Activated CD4-positive, alpha-beta T cell treated with anti-CD3 and anti-CD28 coated beads, Interleukin-2, amount 10 ng/mL, durations not matched to agents 7 days and 5 days (primary cell): ENCODE measurements at regions not wholly inside any gene's neighbourhood (a gene's known extent, or its start where the extent isn't known, plus 50 kb on each side); places are given as distances from the start of the nearest gene placed in this dataset.

Experiments
- CTCF ChIA-PET: fragments of 350-600 bp; sonication (Branson Sonifier 250); formaldehyde crosslinking; loops from one replicate; lab custom pipeline; 2021; ENCODE audit warnings: antibody characterized with exemption; lab: Charles Lee
- POLR2A ChIA-PET: fragments of 350-600 bp; sonication (Branson Sonifier 250); formaldehyde crosslinking; loops from one replicate; lab custom pipeline; 2021; ENCODE audit warnings: antibody characterized with exemption; lab: Charles Lee
- DNase-seq: peaks from one replicate; pipeline ENCODE4 v3.0.0-alpha.2; 2020
- H3K27ac Mint-ChIP-seq: one replicate; pipeline ENCODE4 v1.8.0; 2021; ENCODE audit warnings: mild to moderate bottlenecking, moderate library complexity, mixed read lengths
- H3K27me3 Mint-ChIP-seq: one replicate; pipeline ENCODE4 v1.8.0; 2021; ENCODE audit warnings: mixed read lengths
- H3K36me3 Mint-ChIP-seq: one replicate; pipeline ENCODE4 v1.8.0; 2021; ENCODE audit warnings: low read depth, mixed read lengths
- H3K4me1 Mint-ChIP-seq: one replicate; pipeline ENCODE4 v1.8.0; 2021; ENCODE audit warnings: mixed read lengths
- H3K4me3 Mint-ChIP-seq: one replicate; pipeline ENCODE4 v1.8.0; 2021; ENCODE audit warnings: mild to moderate bottlenecking, moderate library complexity, mixed read lengths
- H3K9me3 Mint-ChIP-seq: one replicate; pipeline ENCODE4 v1.8.0; 2021; ENCODE audit warnings: mixed read lengths

- CTCF ChIA-PET: no interaction called here
- H3K36me3 Mint-ChIP-seq: no peaks in the 10 kb centered on the region
- POLR2A ChIA-PET: no interaction called here
- no peak for DNase-seq
- H3K9me3 Mint-ChIP-seq: peaks cover 5% of the 10 kb centered on the region
- no peak overlapping the region for H3K4me3 Mint-ChIP-seq
- no peaks in the 10 kb centered on the region for H3K27me3 Mint-ChIP-seq
- peaks cover 3% of the 10 kb centered on the region for H3K4me1 Mint-ChIP-seq
- no peak overlapping the region for H3K27ac Mint-ChIP-seq
These were observed 225.7 kb downstream of the UTP18 start for GRCh38 chr17:51486091-51486490.

- H3K27me3 Mint-ChIP-seq: no peaks in the 10 kb centered on the region
- H3K9me3 Mint-ChIP-seq: no peaks in the 10 kb centered on the region
- H3K4me3 Mint-ChIP-seq: no peak overlapping the region
- H3K36me3 Mint-ChIP-seq: no peaks in the 10 kb centered on the region
- DNase-seq: no peak
- no peak overlapping the region for H3K27ac Mint-ChIP-seq
- peaks cover 3% of the 10 kb centered on the region for H3K4me1 Mint-ChIP-seq
- CTCF ChIA-PET: no interaction called here
- POLR2A ChIA-PET: no interaction called here
These were observed 226.7 kb downstream of the UTP18 start for GRCh38 chr17:51486885-51487520.

DNA sequence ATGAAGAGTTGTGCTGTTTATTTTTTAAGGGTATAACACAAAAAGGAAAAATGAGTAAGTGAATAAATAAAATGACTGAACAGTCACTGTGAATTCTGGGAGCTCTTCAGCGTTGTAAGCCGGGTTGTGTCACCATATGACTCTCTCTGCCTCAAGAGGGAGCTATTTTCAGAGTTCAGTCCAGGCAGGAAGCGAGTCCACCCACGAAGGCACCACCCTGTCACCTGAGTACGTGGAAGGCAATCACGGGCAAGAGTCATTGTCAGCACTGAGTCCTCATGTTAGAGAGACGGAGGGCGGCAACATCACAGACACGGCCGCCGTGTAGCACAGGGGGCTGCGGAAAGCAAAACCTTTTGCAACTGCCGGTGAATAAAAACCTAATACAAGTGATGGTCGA, 227.6 kb downstream of the UTP18 start:
- H3K9me3 Mint-ChIP-seq: no peaks in the 10 kb centered on the region
- no peaks in the 10 kb centered on the region for H3K36me3 Mint-ChIP-seq
- ChIA-PET CTCF (no interaction called here), POLR2A (no interaction called here)
- H3K27me3 Mint-ChIP-seq: no peaks in the 10 kb centered on the region
- DNase-seq: peak; percentile 16
- peaks cover 3% of the 10 kb centered on the region for H3K4me1 Mint-ChIP-seq
- H3K4me3 Mint-ChIP-seq: no peak overlapping the region
- H3K27ac Mint-ChIP-seq: no peak overlapping the region

GRCh38 chr17:51491416-51491815, 231.1 kb downstream of the UTP18 start:
- no peaks in the 10 kb centered on the region for H3K27me3 Mint-ChIP-seq
- POLR2A ChIA-PET: no interaction called here

GRCh38 chr17:51493206-51493605, 232.9 kb downstream of the UTP18 start:
- H3K27me3 Mint-ChIP-seq: no peaks in the 10 kb centered on the region
- no peaks in the 10 kb centered on the region for H3K36me3 Mint-ChIP-seq
- no peak for DNase-seq
- H3K9me3 Mint-ChIP-seq: no peaks in the 10 kb centered on the region
- H3K27ac Mint-ChIP-seq: no peak overlapping the region
- H3K4me3 Mint-ChIP-seq: no peak overlapping the region
- no peaks in the 10 kb centered on the region for H3K4me1 Mint-ChIP-seq
- ChIA-PET POLR2A (no interaction called here), CTCF (interaction anchor here (1.0 kb wide), 1 partner anchor 57 kb away, joined by 3 read pairs; no protein-coding TSS in a partner anchor)

More at GRCh38 chr17:51491416-51491815, 231.1 kb downstream of the UTP18 start:
- Mint-ChIP-seq H3K36me3 (no peaks in the 10 kb centered on the region), H3K9me3 (no peaks in the 10 kb centered on the region), H3K27ac (no peak overlapping the region), H3K4me1 (peaks cover 3% of the 10 kb centered on the region), H3K4me3 (no peak overlapping the region)
- CTCF ChIA-PET: no interaction called here
- no peak for DNase-seq

- Mint-ChIP-seq H3K36me3 (no peaks in the 10 kb centered on the region), H3K27me3 (no peaks in the 10 kb centered on the region), H3K4me3 (no peak overlapping the region), H3K4me1 (no peaks in the 10 kb centered on the region), H3K9me3 (no peaks in the 10 kb centered on the region), H3K27ac (no peak overlapping the region)
- POLR2A ChIA-PET: no interaction called here
- CTCF ChIA-PET: no interaction called here
- DNase-seq: no peak
These were observed 236.0 kb downstream of the UTP18 start for GRCh38 chr17:51496378-51496777.

- H3K27me3 Mint-ChIP-seq: peaks cover 5% of the 10 kb centered on the region
These were observed 239.6 kb downstream of the UTP18 start for GRCh38 chr17:51499897-51500296.

GRCh38 chr17:51500454-51500853, 240.1 kb downstream of the UTP18 start:
- no peak overlapping the region for H3K4me3 Mint-ChIP-seq
- H3K27me3 Mint-ChIP-seq: peaks cover 7% of the 10 kb centered on the region
- no peak for DNase-seq
- H3K4me1 Mint-ChIP-seq: no peaks in the 10 kb centered on the region
- no peaks in the 10 kb centered on the region for H3K9me3 Mint-ChIP-seq
- H3K36me3 Mint-ChIP-seq: no peaks in the 10 kb centered on the region
- ChIA-PET POLR2A (no interaction called here), CTCF (no interaction called here)
- H3K27ac Mint-ChIP-seq: no peak overlapping the region

More at GRCh38 chr17:51499897-51500296, 239.6 kb downstream of the UTP18 start:
- DNase-seq: no peak
- CTCF ChIA-PET: no interaction called here
- Mint-ChIP-seq H3K4me3 (no peak overlapping the region), H3K36me3 (no peaks in the 10 kb centered on the region), H3K27ac (no peak overlapping the region), H3K4me1 (no peaks in the 10 kb centered on the region), H3K9me3 (no peaks in the 10 kb centered on the region)
- POLR2A ChIA-PET: no interaction called here

DNA sequence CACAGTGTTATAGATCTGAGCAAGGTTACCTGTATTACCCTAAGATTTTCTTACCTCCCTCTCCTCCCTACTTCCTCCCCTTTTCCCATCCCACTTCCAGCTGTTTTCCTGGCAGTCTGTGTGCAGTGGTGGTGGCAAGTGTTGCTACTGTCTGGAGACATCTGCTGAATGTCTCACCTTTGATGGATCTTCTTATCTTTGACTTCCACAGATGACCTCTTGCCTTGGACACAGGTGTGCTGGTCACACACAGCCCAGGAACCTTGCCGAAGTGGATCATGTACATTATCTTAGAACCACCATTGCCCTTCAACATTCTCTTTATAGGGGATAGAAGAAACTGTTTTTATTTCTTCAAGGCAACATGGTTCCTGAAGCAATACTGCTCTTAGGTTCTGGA, 245.1 kb downstream of the UTP18 start:
- peaks cover 13% of the 10 kb centered on the region for H3K27me3 Mint-ChIP-seq
- DNase-seq: no peak
- POLR2A ChIA-PET: no interaction called here
- no peak overlapping the region for H3K4me3 Mint-ChIP-seq
- H3K4me1 Mint-ChIP-seq: no peaks in the 10 kb centered on the region
- CTCF ChIA-PET: no interaction called here
- H3K9me3 Mint-ChIP-seq: no peaks in the 10 kb centered on the region
- no peaks in the 10 kb centered on the region for H3K36me3 Mint-ChIP-seq
- no peak overlapping the region for H3K27ac Mint-ChIP-seq

- peaks cover 13% of the 10 kb centered on the region for H3K27me3 Mint-ChIP-seq
- no peak for DNase-seq
- ChIA-PET CTCF (interaction anchor here (1.1 kb wide), 1 partner anchor 28 kb away, joined by 3 read pairs; no protein-coding TSS in a partner anchor), POLR2A (no interaction called here)
- no peak overlapping the region for H3K4me3 Mint-ChIP-seq
- no peaks in the 10 kb centered on the region for H3K9me3 Mint-ChIP-seq
- peaks cover 2% of the 10 kb centered on the region for H3K4me1 Mint-ChIP-seq
- no peaks in the 10 kb centered on the region for H3K36me3 Mint-ChIP-seq
- H3K27ac Mint-ChIP-seq: no peak overlapping the region
These were observed 247.1 kb downstream of the UTP18 start for GRCh38 chr17:51507444-51507843.

DNA sequence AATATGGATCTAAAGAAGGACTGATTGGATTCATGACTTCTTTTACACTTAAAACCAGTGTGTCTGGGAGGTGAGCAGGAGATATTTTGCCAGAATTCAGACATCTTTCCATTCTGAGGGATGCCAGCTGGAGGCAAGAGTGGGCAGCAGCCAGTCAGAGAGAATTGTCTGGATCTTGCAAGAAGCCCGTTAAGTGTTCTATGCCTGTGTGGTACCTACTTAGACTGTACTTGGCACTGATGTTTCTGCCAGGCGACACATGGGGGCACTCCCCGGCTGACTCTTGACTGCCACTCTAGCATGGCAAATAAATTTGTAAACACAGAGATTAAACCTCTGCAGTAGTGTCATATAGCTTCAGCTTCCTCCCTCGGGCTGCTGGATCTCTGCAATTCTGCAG, 247.7 kb downstream of the UTP18 start:
- Mint-ChIP-seq H3K27me3 (peaks cover 13% of the 10 kb centered on the region), H3K4me3 (no peak overlapping the region), H3K27ac (no peak overlapping the region), H3K9me3 (no peaks in the 10 kb centered on the region), H3K36me3 (no peaks in the 10 kb centered on the region), H3K4me1 (peaks cover 2% of the 10 kb centered on the region)
- DNase-seq: no peak
- CTCF ChIA-PET: interaction anchor here (1.1 kb wide), 1 partner anchor 29 kb away, joined by 3 read pairs; no protein-coding TSS in a partner anchor
- POLR2A ChIA-PET: no interaction called here

GRCh38 chr17:51510940-51511339, 250.6 kb downstream of the UTP18 start:
- Mint-ChIP-seq H3K4me3 (no peak overlapping the region), H3K27ac (no peak overlapping the region), H3K4me1 (peaks cover 2% of the 10 kb centered on the region), H3K36me3 (no peaks in the 10 kb centered on the region), H3K27me3 (peaks cover under 1% of the 10 kb centered on the region), H3K9me3 (no peaks in the 10 kb centered on the region)
- POLR2A ChIA-PET: no interaction called here
- CTCF ChIA-PET: no interaction called here
- no peak for DNase-seq

- Mint-ChIP-seq H3K4me3 (no peak overlapping the region), H3K4me1 (peaks cover 2% of the 10 kb centered on the region), H3K27ac (no peak overlapping the region), H3K36me3 (no peaks in the 10 kb centered on the region), H3K9me3 (no peaks in the 10 kb centered on the region), H3K27me3 (no peaks in the 10 kb centered on the region)
- DNase-seq: no peak
- ChIA-PET POLR2A (no interaction called here), CTCF (interaction anchor here (0.6 kb wide), 1 partner anchor 445 kb away, joined by 6 read pairs; no protein-coding TSS in a partner anchor)
These were observed 252.0 kb downstream of the UTP18 start for GRCh38 chr17:51512220-51512907.
